ENCODE measurements at regions not wholly inside any gene's neighbourhood (a gene's known extent, or its start where the extent isn't known, plus 50 kb on each side); places are given as distances from the start of the nearest gene placed in this dataset.

DNA sequence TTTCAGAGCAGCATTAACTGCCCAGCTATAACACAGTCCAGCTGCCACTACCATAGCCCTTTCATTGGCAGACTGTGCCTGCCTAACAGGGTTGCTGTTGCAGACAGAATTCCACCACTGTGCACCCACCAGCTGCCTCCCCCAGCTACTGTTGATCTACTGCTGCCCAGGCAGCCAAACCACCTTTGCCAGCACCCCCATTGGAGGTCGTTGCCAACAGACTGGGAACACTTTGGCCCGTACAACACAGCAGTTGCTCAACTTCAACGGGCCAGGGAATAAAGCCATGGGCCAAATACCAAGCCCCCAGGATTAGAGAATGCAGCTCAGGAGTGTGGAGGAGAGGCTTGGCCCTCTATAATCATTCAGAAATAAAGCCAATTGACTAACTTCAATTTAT lies 473.6 kb downstream of the CDH11 start:
- no TSS peak for BruUV-seq (replicated peaks)
- H3K27ac Mint-ChIP-seq (ENCODE audit: unreplicated experiment) = no peak overlapping the region
- peaks cover 18% of the 10 kb centered on the region for H3K9me3 Mint-ChIP-seq (ENCODE audit: unreplicated experiment)
- H3K27me3 Mint-ChIP-seq (ENCODE audit: insufficient read depth, unreplicated experiment) = no peaks in the 10 kb centered on the region
- POLR2A ChIA-PET = no interaction called here
- no peaks in the 10 kb centered on the region for H3K36me3 Mint-ChIP-seq (ENCODE audit: insufficient read depth, unreplicated experiment)
- H3K9me3 ChIP-seq = no peaks in the 10 kb centered on the region
- no peak overlapping the region for H3K4me3 ChIP-seq (ENCODE audit: low read depth, low read length)
- DNase-seq = no peak
- intact Hi-C loops (cut with micrococcal nuclease; ENCODE audit: unreplicated experiment) = no loop called here
- TF ChIP-seq, protein P1, sequence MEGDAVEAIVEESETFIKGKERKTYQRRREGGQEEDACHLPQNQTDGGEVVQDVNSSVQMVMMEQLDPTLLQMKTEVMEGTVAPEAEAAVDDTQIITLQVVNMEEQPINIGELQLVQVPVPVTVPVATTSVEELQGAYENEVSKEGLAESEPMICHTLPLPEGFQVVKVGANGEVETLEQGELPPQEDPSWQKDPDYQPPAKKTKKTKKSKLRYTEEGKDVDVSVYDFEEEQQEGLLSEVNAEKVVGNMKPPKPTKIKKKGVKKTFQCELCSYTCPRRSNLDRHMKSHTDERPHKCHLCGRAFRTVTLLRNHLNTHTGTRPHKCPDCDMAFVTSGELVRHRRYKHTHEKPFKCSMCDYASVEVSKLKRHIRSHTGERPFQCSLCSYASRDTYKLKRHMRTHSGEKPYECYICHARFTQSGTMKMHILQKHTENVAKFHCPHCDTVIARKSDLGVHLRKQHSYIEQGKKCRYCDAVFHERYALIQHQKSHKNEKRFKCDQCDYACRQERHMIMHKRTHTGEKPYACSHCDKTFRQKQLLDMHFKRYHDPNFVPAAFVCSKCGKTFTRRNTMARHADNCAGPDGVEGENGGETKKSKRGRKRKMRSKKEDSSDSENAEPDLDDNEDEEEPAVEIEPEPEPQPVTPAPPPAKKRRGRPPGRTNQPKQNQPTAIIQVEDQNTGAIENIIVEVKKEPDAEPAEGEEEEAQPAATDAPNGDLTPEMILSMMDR (IDR thresholded peaks at IDR 0.05; ENCODE audit: insufficient read depth in 1 of 2, low read depth in 1 of 2, low read length in 1 of 2, severe bottlenecking in 1 of 2, unreplicated experiment in 1 of 2) = no peak
- no peaks in the 10 kb centered on the region for H3K4me1 ChIP-seq
- no peaks in the 10 kb centered on the region for H3K36me3 ChIP-seq (ENCODE audit: control insufficient read depth, insufficient read depth, low read length)
- H3K27me3 ChIP-seq (replicated peaks; ENCODE audit: control insufficient read depth, insufficient read depth, low read length) = no peaks in the 10 kb centered on the region
- no peak overlapping the region for H3K4me3 Mint-ChIP-seq (ENCODE audit: unreplicated experiment)
- no peaks in the 10 kb centered on the region for H3K4me1 Mint-ChIP-seq (ENCODE audit: low read depth, unreplicated experiment)
- CTCF ChIA-PET = interaction anchor here (0.7 kb wide), 1 partner anchor 97 kb away, joined by 3 read pairs; no protein-coding TSS in a partner anchor

DNA sequence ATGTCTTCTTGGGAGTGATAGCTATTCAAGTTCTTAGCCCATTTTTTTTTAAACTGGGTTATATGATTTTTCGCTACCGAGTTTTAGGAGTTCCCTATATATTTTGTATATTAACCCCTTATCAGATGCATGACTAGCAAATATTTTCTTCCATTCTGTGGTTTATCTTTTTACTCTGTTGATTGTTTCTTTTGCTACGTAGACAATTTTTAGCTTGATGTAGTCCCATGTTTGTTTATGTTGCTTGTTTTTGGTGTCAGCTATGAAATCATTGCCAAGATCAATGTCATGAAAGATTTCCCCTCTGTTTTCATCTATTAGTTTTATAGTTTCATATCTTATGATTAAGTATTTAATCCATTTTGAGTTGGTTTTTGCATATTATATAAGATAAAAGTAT lies 480.5 kb downstream of the CDH11 start:
- peaks cover 3% of the 10 kb centered on the region for H3K27me3 Mint-ChIP-seq (ENCODE audit: insufficient read depth, unreplicated experiment)
- no peaks in the 10 kb centered on the region for H3K36me3 Mint-ChIP-seq (ENCODE audit: insufficient read depth, unreplicated experiment)
- Histone ChIP-seq H3K9me3 (no peaks in the 10 kb centered on the region), H3K27me3 (replicated peaks; ENCODE audit: control insufficient read depth, insufficient read depth, low read length) (no peaks in the 10 kb centered on the region), H3K36me3 (ENCODE audit: control insufficient read depth, insufficient read depth, low read length) (no peaks in the 10 kb centered on the region), H3K4me1 (no peaks in the 10 kb centered on the region), H3K4me3 (ENCODE audit: low read depth, low read length) (no peak overlapping the region)
- no TSS peak for BruUV-seq (replicated peaks)
- no peaks in the 10 kb centered on the region for H3K4me1 Mint-ChIP-seq (ENCODE audit: low read depth, unreplicated experiment)
- H3K4me3 Mint-ChIP-seq (ENCODE audit: unreplicated experiment) = no peak overlapping the region
- no peaks in the 10 kb centered on the region for H3K9me3 Mint-ChIP-seq (ENCODE audit: unreplicated experiment)
- intact Hi-C loops (cut with micrococcal nuclease; ENCODE audit: unreplicated experiment) = no loop called here
- CTCF ChIA-PET = no interaction called here
- no peak overlapping the region for H3K27ac Mint-ChIP-seq (ENCODE audit: unreplicated experiment)
- POLR2A ChIA-PET = no interaction called here
- DNase-seq = no peak
- TF ChIP-seq, protein P1 (IDR thresholded peaks at IDR 0.05; ENCODE audit: insufficient read depth in 1 of 2, low read depth in 1 of 2, low read length in 1 of 2, severe bottlenecking in 1 of 2, unreplicated experiment in 1 of 2) = no peak

- TF ChIP-seq, protein P1 (IDR thresholded peaks at IDR 0.05; ENCODE audit: insufficient read depth in 1 of 2, low read depth in 1 of 2, low read length in 1 of 2, severe bottlenecking in 1 of 2, unreplicated experiment in 1 of 2) = no peak
- no peaks in the 10 kb centered on the region for H3K36me3 Mint-ChIP-seq (ENCODE audit: insufficient read depth, unreplicated experiment)
- no peaks in the 10 kb centered on the region for H3K36me3 ChIP-seq (ENCODE audit: control insufficient read depth, insufficient read depth, low read length)
- ChIA-PET POLR2A (no interaction called here), CTCF (no interaction called here)
- H3K27ac Mint-ChIP-seq (ENCODE audit: unreplicated experiment) = no peak overlapping the region
- no peaks in the 10 kb centered on the region for H3K4me1 ChIP-seq
- no peaks in the 10 kb centered on the region for H3K4me1 Mint-ChIP-seq (ENCODE audit: low read depth, unreplicated experiment)
- no TSS peak for BruUV-seq (replicated peaks)
- no peak for DNase-seq
- no peaks in the 10 kb centered on the region for H3K27me3 ChIP-seq (replicated peaks; ENCODE audit: control insufficient read depth, insufficient read depth, low read length)
- no peak overlapping the region for H3K4me3 Mint-ChIP-seq (ENCODE audit: unreplicated experiment)
- intact Hi-C loops (cut with micrococcal nuclease; ENCODE audit: unreplicated experiment) = no loop called here
- H3K9me3 Mint-ChIP-seq (ENCODE audit: unreplicated experiment) = no peaks in the 10 kb centered on the region
- H3K4me3 ChIP-seq (ENCODE audit: low read depth, low read length) = no peak overlapping the region
- H3K9me3 ChIP-seq = no peaks in the 10 kb centered on the region
- peaks cover 3% of the 10 kb centered on the region for H3K27me3 Mint-ChIP-seq (ENCODE audit: insufficient read depth, unreplicated experiment)
These were observed 483.1 kb downstream of the CDH11 start for GRCh38 chr16:64638766-64639165.
